GM12874 (cell line): ENCODE measurements at regions not wholly inside any gene's neighbourhood (a gene's known extent, or its start where the extent isn't known, plus 50 kb on each side); places are given as distances from the start of the nearest gene placed in this dataset.
A peak's percentile ranks its signal among the peaks of the same experiment; 100 is the strongest.

Experiments used
- CTCF ChIP-seq: IDR thresholded peaks from 2 replicates; pipeline ENCODE4 v1.5.1; 2011; ENCODE audit warnings: low read depth, mild to moderate bottlenecking, control low read depth, low read length, moderate library complexity; ENCODE audit not compliant: insufficient read depth

DNA sequence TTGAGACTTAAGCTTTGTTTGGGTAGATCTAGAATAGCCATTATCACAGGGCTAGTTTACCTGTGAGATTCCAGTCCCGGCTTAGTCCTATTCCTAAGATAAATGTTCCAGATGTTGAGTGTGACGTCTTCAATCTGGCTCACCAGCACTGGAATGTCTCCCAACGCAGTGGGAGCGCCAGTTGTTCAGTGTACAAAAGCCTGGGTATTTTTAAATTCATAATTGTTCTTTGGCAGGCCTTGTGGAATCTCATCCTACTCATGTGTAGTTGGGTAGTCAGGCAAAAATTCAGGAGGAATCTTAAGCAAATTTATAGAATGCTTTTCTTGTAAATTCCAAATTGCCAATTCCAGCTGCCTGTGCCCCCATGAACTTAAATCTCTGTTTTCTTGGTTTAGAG lies 272.6 kb upstream of the KCNN2 start:
- no peak for TF ChIP-seq CTCF

DNA sequence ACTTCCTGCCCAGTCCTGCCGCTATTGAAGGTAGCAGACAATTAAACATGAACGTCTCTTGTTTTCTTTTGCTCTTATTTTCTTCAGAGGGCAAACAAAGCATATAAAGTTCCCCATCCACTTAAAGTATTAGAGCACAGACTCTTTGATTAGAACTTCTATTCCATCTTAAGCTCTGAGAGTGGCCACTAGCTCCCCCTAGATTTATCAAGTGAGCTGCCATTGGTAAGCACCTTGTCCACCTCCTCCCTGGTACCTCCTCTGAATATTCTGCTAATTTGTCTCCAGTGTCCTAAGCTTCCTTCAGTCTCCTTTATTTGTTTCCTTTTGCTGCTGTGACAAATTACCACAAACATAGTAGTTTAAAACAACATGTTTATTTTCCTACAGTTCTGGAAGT lies 264.3 kb upstream of the KCNN2 start:
- TF ChIP-seq CTCF, result no peak

- TF ChIP-seq CTCF, result no peak
Observed at GRCh38 chr5:114099161-114099560, 262.7 kb upstream of the KCNN2 start.

- TF ChIP-seq CTCF, result peak; percentile 37
Observed at GRCh38 chr5:114101153-114101552, 260.7 kb upstream of the KCNN2 start.

DNA sequence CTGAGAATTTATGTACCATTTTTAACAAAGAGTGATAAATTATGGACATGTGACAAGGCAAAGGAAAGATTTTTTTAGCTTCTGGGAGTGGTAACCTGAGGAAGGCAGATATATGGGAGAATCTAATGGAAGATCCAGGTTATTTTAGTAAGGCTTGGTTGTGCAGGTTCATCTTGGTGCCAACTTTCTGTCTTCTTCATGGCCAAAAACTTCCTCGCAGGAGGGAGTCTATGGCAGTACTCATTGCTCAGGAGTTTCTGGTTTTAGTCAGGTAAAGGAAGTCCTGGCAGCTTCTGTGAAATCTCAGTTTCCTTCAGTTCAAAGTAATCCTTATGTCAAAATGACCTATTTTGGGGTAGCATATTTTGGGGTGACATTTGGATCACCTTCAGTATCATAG lies 248.3 kb upstream of the KCNN2 start:
- no peak for TF ChIP-seq CTCF

DNA sequence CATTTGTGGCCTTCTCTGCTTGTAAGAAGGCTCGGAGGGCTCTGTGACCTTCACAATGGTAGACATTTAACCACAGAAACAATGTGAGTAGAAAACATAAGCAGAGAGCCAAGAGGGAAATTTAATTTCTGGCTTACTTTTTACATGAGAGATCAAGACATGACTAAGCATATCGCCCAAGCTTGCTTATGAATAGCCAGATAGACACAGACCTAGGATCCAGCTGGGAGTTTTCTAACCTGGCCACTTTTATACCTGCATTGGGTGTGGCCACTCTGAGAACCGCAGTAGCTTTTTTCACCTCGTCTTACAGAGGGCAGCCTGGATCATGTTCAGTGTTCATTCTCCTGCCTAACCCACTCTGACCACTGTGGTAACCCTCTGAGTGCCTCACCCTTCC lies 244.9 kb upstream of the KCNN2 start:
- no peak for TF ChIP-seq CTCF

DNA sequence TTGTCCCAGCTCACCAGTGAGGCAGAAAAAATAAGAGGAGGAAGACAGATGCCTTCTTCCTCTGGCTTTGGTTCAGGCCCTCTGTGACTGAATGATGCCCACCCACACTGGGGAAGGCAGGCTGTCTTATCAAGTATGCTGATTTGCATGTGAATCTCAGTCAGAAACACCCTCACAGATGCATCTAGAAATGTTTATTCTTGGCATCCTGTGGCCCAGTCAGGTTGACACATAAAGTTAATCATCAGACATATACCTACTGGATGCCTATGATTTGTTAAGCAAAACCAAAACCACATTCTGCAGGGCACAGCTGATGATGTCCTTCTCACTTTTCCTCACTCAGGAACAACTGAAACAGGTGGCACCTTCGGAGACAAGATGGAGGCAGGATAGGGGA lies 243.4 kb upstream of the KCNN2 start:
- TF ChIP-seq CTCF, result no peak

- no peak for TF ChIP-seq CTCF
Observed at GRCh38 chr5:114120166-114120565, 241.7 kb upstream of the KCNN2 start.
